ENCODE measurements at regions not wholly inside any gene's neighbourhood (a gene's known extent, or its start where the extent isn't known, plus 50 kb on each side); places are given as distances from the start of the nearest gene placed in this dataset.

DNA sequence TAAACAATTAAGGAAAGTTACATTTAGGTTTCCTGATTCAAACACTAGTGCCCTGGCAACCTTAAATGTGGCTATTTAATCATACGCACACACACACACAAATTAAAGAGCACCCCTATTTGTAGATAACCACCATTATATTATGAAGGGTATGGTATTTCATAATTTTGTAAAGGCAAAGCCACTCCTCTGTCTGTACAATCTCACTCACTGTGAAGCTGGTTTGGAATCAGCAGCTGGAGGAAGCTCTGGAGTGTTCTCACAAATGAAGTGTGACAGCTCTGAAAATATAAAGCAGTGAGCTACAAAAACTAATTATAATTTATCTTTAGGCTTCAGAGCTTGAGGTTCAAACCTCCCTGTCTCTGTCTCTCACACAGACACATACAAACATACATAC is 57.9 kb upstream of the KCNJ16 start:
- DNase-seq = no peak
- Histone ChIP-seq H3K4me3 (no peak overlapping the region), H3K36me3 (no peaks in the 10 kb centered on the region), H3K9me3 (no peaks in the 10 kb centered on the region), H3K27me3 (no peaks in the 10 kb centered on the region), H3K4me1 (no peaks in the 10 kb centered on the region), H3K27ac (no peak overlapping the region)
- ATAC-seq (ENCODE audit: low FRiP score in 2 of 2) = no peak
- 89 to 95% methylated on average over 1 of the region's 1 CpG for WGBS, 2 donors
- TF ChIP-seq POLR2A (IDR thresholded peaks at IDR 0.05) = no peak
- no peak for TF ChIP-seq EP300 (IDR thresholded peaks at IDR 0.05)
- TF ChIP-seq, protein P1, sequence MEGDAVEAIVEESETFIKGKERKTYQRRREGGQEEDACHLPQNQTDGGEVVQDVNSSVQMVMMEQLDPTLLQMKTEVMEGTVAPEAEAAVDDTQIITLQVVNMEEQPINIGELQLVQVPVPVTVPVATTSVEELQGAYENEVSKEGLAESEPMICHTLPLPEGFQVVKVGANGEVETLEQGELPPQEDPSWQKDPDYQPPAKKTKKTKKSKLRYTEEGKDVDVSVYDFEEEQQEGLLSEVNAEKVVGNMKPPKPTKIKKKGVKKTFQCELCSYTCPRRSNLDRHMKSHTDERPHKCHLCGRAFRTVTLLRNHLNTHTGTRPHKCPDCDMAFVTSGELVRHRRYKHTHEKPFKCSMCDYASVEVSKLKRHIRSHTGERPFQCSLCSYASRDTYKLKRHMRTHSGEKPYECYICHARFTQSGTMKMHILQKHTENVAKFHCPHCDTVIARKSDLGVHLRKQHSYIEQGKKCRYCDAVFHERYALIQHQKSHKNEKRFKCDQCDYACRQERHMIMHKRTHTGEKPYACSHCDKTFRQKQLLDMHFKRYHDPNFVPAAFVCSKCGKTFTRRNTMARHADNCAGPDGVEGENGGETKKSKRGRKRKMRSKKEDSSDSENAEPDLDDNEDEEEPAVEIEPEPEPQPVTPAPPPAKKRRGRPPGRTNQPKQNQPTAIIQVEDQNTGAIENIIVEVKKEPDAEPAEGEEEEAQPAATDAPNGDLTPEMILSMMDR (IDR thresholded peaks at IDR 0.05) = no peak
- no peak for TF ChIP-seq POLR2AphosphoS5 (IDR thresholded peaks at IDR 0.05)

DNA sequence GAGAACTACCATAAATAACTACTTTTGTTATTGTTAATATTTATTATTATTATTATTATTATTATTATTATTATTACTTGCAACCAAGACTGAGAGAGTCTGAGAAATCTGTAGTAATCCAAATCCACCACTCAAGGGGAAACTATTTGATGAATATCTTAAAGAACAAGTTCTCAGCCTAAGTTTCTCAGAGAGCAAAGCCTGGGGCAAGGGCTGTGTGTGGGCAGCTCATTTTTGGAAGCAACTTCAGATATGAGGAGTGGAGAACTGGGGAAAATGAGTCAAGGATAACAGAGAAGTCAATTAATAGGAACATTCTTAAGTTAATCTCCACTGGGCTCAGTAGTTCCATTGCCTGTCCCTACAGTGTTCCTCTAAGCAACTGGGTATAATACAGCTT is 57.1 kb upstream of the KCNJ16 start:
- DNase-seq = no peak
- no peaks in the 10 kb centered on the region for H3K27me3 ChIP-seq

DNA sequence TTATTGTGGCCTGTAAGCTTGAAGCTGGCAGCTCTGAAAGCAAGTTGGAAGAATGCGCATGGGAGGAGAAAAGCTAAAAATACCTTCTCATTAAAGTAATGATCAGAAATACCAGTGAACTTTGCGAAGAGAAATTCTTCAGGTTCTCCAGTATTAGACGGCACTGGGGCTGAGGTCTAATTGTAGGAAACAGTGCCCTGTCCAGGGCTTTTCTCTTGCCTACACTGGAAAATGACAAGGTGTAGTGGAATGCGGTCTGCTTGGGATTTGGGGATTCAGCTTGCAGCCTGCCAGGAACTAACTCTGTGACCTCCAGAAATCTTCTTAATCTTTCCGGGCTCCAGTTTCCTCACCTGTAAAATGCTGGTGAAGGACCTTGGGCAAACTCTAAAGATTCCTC is 53.3 kb upstream of the KCNJ16 start:
- WGBS, 2 donors = 90 to 95% methylated on average over 5 of the region's 5 CpGs

More for the DNA sequence above, 57.1 kb upstream of the KCNJ16 start:
- ATAC-seq (ENCODE audit: low FRiP score in 2 of 2) = no peak
- TF ChIP-seq EP300 (IDR thresholded peaks at IDR 0.05) (no peak), POLR2AphosphoS5 (IDR thresholded peaks at IDR 0.05) (no peak), POLR2A (IDR thresholded peaks at IDR 0.05) (no peak)
- TF ChIP-seq, protein P1 (IDR thresholded peaks at IDR 0.05) = no peak
- H3K4me3 ChIP-seq = no peak overlapping the region
- no peak overlapping the region for H3K27ac ChIP-seq
- no peaks in the 10 kb centered on the region for H3K9me3 ChIP-seq
- no peaks in the 10 kb centered on the region for H3K4me1 ChIP-seq
- H3K36me3 ChIP-seq = no peaks in the 10 kb centered on the region

DNA sequence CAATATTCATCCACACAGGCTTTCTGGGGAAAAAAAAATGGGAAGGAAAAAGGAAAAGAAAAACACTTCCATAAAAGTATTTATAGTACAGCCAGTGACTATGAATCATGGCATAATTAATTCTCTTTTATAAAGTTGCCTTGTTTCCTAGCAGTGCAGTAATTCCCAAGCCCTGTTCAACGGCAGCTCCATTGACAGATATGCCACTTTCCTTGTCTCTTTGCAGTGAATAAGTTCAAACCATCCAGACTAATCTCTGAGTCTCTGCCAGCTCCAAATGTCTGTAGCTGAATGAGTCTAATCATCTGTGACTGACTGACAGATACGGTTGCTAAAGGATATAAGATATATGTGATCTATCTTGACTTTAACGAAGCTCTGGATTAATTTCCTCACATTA is 52.9 kb upstream of the KCNJ16 start:
- Histone ChIP-seq H3K27me3 (no peaks in the 10 kb centered on the region), H3K27ac (no peak overlapping the region), H3K9me3 (no peaks in the 10 kb centered on the region), H3K36me3 (no peaks in the 10 kb centered on the region), H3K4me3 (no peak overlapping the region), H3K4me1 (no peaks in the 10 kb centered on the region)
- ATAC-seq (ENCODE audit: low FRiP score in 2 of 2) (no peak), DNase-seq (no peak)
- 56 to 60% methylated on average over 3 of the region's 3 CpGs for WGBS, 2 donors
- TF ChIP-seq POLR2A (IDR thresholded peaks at IDR 0.05) (no peak), EP300 (IDR thresholded peaks at IDR 0.05) (no peak), POLR2AphosphoS5 (IDR thresholded peaks at IDR 0.05) (no peak)
- TF ChIP-seq, protein P1 (IDR thresholded peaks at IDR 0.05) = no peak

More for the DNA sequence above, 53.3 kb upstream of the KCNJ16 start:
- H3K27me3 ChIP-seq = no peaks in the 10 kb centered on the region
- H3K9me3 ChIP-seq = no peaks in the 10 kb centered on the region
- no peaks in the 10 kb centered on the region for H3K36me3 ChIP-seq
- H3K4me3 ChIP-seq = no peak overlapping the region
- TF ChIP-seq EP300 (IDR thresholded peaks at IDR 0.05) (no peak), POLR2A (IDR thresholded peaks at IDR 0.05) (no peak), POLR2AphosphoS5 (IDR thresholded peaks at IDR 0.05) (no peak)
- TF ChIP-seq, protein P1 (IDR thresholded peaks at IDR 0.05) = no peak
- H3K4me1 ChIP-seq = no peaks in the 10 kb centered on the region
- no peak overlapping the region for H3K27ac ChIP-seq
- peak in 1 of 2 donors; percentile 26 for ATAC-seq (ENCODE audit: low FRiP score in 2 of 2)
- DNase-seq = no peak

DNA sequence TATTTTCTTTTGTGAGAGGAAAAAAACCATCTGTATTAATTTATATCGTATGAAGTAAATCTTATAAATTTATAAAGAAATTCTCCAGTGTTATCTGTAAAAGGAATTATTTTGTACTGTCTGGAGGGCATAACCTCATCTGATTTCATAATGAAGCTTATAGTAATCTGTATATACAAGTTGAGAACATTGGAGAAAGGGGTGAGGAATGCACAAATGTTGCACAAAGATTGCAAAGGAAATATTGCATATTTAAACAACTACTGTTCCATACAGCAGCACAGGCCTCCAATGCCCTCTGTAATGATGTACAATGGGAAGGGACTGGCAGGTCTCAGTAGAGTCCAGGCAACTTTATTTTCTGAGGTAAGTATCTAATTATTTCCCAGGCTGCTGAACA is 50.8 kb upstream of the KCNJ16 start:
- no peak for DNase-seq
- no peak overlapping the region for H3K4me3 ChIP-seq
- no peak for ATAC-seq (ENCODE audit: low FRiP score in 2 of 2)
- H3K4me1 ChIP-seq = no peaks in the 10 kb centered on the region
- no peak overlapping the region for H3K27ac ChIP-seq
- no peaks in the 10 kb centered on the region for H3K36me3 ChIP-seq
- TF ChIP-seq POLR2AphosphoS5 (IDR thresholded peaks at IDR 0.05) = no peak
- TF ChIP-seq EP300 (IDR thresholded peaks at IDR 0.05) = no peak
- no peak for TF ChIP-seq POLR2A (IDR thresholded peaks at IDR 0.05)
- TF ChIP-seq, protein P1 (IDR thresholded peaks at IDR 0.05) = no peak
- H3K9me3 ChIP-seq = no peaks in the 10 kb centered on the region
- H3K27me3 ChIP-seq = no peaks in the 10 kb centered on the region
- WGBS, 2 donors = 90 to 97% methylated on average over 1 of the region's 1 CpG

All from upper lobe of left lung (tissue), 6 donors.